Neural progenitor cell (in vitro differentiated cells): ENCODE measurements at regions not wholly inside any gene's neighbourhood (a gene's known extent, or its start where the extent isn't known, plus 50 kb on each side); places are given as distances from the start of the nearest gene placed in this dataset.
A peak's percentile ranks its signal among the peaks of the same experiment; 100 is the strongest.

Experiments
- DNase-seq: peaks from one replicate; pipeline ENCODE4 v3.0.0-alpha.2; 2016; ENCODE audit warnings: low spot score
- H2AFZ ChIP-seq: fragments of 200-600 bp; sonication (generic); replicated peaks from 2 replicates; pipeline ENCODE4 v1.6.1; 2016; ENCODE audit warnings: antibody characterized with exemption
- H3F3A ChIP-seq: fragments of 200-600 bp; sonication (generic); 2 replicates; pipeline ENCODE4 v1.6.1; 2016; ENCODE audit warnings: antibody characterized with exemption, low read depth
- H3K27ac ChIP-seq: fragments of 200-600 bp; sonication (generic); 2 replicates; pipeline ENCODE4 v1.5.1; 2016; ENCODE audit warnings: mild to moderate bottlenecking
- H3K27me3 ChIP-seq: fragments of 200-600 bp; sonication (generic); 2 replicates; pipeline ENCODE4 v1.6.1; 2016; ENCODE audit warnings: mild to moderate bottlenecking, moderate library complexity
- H3K36me3 ChIP-seq: fragments of 200-600 bp; sonication (generic); 2 replicates; pipeline ENCODE4 v1.5.1; 2016
- H3K4me1 ChIP-seq: fragments of 200-600 bp; sonication (generic); 2 replicates; pipeline ENCODE4 v1.6.1; 2016; ENCODE audit warnings: mixed run types
- H3K4me2 ChIP-seq: fragments of 200-600 bp; sonication (generic); 2 replicates; pipeline ENCODE4 v1.6.1; 2016
- H3K4me3 ChIP-seq: fragments of 200-600 bp; sonication (generic); 2 replicates; pipeline ENCODE4 v1.5.1; 2016
- H3K79me2 ChIP-seq: fragments of 200-600 bp; sonication (generic); 2 replicates; pipeline ENCODE4 v1.6.1; 2016; ENCODE audit warnings: low read depth
- H3K9ac ChIP-seq: fragments of 200-600 bp; sonication (generic); 2 replicates; pipeline ENCODE4 v1.6.1; 2016
- H3K9me3 ChIP-seq: fragments of 200-600 bp; sonication (generic); 2 replicates; pipeline ENCODE4 v1.5.1; 2016; ENCODE audit warnings: low read depth
- H4K20me1 ChIP-seq: fragments of 200-600 bp; sonication (generic); 2 replicates; pipeline ENCODE4 v1.6.1; 2016; ENCODE audit warnings: low read depth
- H3K27ac Mint-ChIP-seq: 3 replicates; pipeline ENCODE4 v1.8.0; 2021; ENCODE audit warnings: mixed read lengths
- H3K27me3 Mint-ChIP-seq: 2 replicates; pipeline ENCODE4 v1.8.0; 2022; ENCODE audit warnings: low read depth, mild to moderate bottlenecking, inconsistent platforms, moderate library complexity, mixed read lengths; ENCODE audit not compliant: insufficient read depth
- H3K36me3 Mint-ChIP-seq: 3 replicates; pipeline ENCODE4 v1.8.0; 2021; ENCODE audit warnings: mixed read lengths
- H3K4me1 Mint-ChIP-seq: 3 replicates; pipeline ENCODE4 v1.8.0; 2021; ENCODE audit warnings: mixed read lengths
- H3K4me3 Mint-ChIP-seq: 3 replicates; pipeline ENCODE4 v1.8.0; 2021; ENCODE audit warnings: mild to moderate bottlenecking, moderate library complexity, mixed read lengths
- H3K9me3 Mint-ChIP-seq: 3 replicates; pipeline ENCODE4 v1.8.0; 2020; ENCODE audit warnings: mixed read lengths
- EZH2 ChIP-seq: fragments of 200-600 bp; sonication (generic); IDR thresholded peaks from 2 replicates; pipeline ENCODE4 v1.6.1; 2017; ENCODE audit warnings: antibody characterized with exemption, mild to moderate bottlenecking, moderate library complexity
- EZH2phosphoT487 ChIP-seq: fragments of 200-600 bp; sonication (generic); IDR thresholded peaks from 2 replicates; pipeline ENCODE4 v1.6.1; 2017; ENCODE audit warnings: antibody characterized with exemption
- TF ChIP-seq, protein P1 (sequence below): fragments of 200-600 bp; sonication (generic); IDR thresholded peaks from 2 replicates; pipeline ENCODE4 v1.5.1; 2017; ENCODE audit warnings: antibody characterized with exemption, mild to moderate bottlenecking

DNA sequence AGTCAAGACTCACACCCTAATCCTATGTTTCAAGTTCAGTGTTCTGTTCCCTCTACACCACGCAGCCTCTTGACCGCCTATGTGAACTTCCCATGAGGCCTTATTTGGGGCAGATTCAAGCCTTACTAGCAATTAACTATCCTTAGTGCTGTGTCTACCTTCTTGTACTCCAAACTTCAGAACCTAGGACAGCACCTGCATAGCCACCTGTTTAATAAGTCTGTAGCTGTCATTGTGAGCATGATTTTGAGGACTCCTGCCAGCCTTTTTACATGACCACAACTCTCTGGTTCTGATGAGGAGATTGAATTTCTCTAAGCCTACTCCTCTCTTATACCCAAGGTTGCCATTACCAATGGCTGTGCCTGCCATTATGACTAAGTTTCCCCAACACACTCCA is 50.8 kb upstream of the PCSK1 start:
- H2AFZ ChIP-seq, result no peak overlapping the region
- no peaks in the 10 kb centered on the region for H3F3A ChIP-seq
- Mint-ChIP-seq H3K27me3 (peaks cover 2% of the 10 kb centered on the region), H3K27ac (no peak overlapping the region), H3K4me3 (no peak overlapping the region), H3K4me1 (no peaks in the 10 kb centered on the region), H3K36me3 (no peaks in the 10 kb centered on the region), H3K9me3 (no peaks in the 10 kb centered on the region)
- H3K9ac ChIP-seq, result no peak overlapping the region
- TF ChIP-seq, protein P1, sequence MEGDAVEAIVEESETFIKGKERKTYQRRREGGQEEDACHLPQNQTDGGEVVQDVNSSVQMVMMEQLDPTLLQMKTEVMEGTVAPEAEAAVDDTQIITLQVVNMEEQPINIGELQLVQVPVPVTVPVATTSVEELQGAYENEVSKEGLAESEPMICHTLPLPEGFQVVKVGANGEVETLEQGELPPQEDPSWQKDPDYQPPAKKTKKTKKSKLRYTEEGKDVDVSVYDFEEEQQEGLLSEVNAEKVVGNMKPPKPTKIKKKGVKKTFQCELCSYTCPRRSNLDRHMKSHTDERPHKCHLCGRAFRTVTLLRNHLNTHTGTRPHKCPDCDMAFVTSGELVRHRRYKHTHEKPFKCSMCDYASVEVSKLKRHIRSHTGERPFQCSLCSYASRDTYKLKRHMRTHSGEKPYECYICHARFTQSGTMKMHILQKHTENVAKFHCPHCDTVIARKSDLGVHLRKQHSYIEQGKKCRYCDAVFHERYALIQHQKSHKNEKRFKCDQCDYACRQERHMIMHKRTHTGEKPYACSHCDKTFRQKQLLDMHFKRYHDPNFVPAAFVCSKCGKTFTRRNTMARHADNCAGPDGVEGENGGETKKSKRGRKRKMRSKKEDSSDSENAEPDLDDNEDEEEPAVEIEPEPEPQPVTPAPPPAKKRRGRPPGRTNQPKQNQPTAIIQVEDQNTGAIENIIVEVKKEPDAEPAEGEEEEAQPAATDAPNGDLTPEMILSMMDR, result no peak
- TF ChIP-seq EZH2phosphoT487 (no peak), EZH2 (no peak)
- no peak overlapping the region for H3K27ac ChIP-seq
- H3K4me1 ChIP-seq, result no peaks in the 10 kb centered on the region
- no peaks in the 10 kb centered on the region for H3K36me3 ChIP-seq
- H3K4me2 ChIP-seq, result no peak overlapping the region
- no peaks in the 10 kb centered on the region for H3K79me2 ChIP-seq
- no peaks in the 10 kb centered on the region for H4K20me1 ChIP-seq
- peak; percentile 71 for DNase-seq
- H3K9me3 ChIP-seq, result no peaks in the 10 kb centered on the region
- H3K4me3 ChIP-seq, result no peak overlapping the region
- no peaks in the 10 kb centered on the region for H3K27me3 ChIP-seq

DNA sequence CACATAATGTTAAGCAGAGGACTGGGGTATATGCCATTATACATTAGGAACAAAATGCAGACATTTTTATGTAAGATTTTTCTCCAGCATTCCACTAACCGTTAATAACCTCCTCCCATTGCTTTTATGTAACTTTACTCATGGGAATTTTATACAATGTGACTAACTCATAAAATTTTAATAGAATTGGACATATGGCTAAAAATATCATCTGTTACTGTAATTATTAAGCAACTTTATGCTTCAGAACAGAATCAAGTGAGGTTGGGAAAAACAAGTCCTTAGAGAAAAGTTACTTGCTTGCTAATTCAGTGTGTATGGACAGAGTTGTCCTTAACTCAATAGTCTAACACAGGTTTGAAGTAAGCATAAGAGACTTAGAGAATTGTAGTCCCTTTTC is 54.8 kb upstream of the PCSK1 start:
- Histone ChIP-seq H3K27ac (no peak overlapping the region), H3K27me3 (no peaks in the 10 kb centered on the region), H3K9me3 (no peaks in the 10 kb centered on the region), H3K9ac (no peak overlapping the region), H3K4me3 (no peak overlapping the region), H3F3A (no peaks in the 10 kb centered on the region), H3K4me2 (no peak overlapping the region), H3K79me2 (no peaks in the 10 kb centered on the region), H3K36me3 (no peaks in the 10 kb centered on the region), H2AFZ (no peak overlapping the region), H3K4me1 (no peaks in the 10 kb centered on the region), H4K20me1 (no peaks in the 10 kb centered on the region)
- H3K27me3 Mint-ChIP-seq, result peaks cover 2% of the 10 kb centered on the region
- H3K4me1 Mint-ChIP-seq, result no peaks in the 10 kb centered on the region
- no peaks in the 10 kb centered on the region for H3K9me3 Mint-ChIP-seq
- H3K36me3 Mint-ChIP-seq, result no peaks in the 10 kb centered on the region
- no peak overlapping the region for H3K4me3 Mint-ChIP-seq
- no peak for TF ChIP-seq EZH2phosphoT487
- TF ChIP-seq, protein P1, result no peak
- no peak overlapping the region for H3K27ac Mint-ChIP-seq
- DNase-seq, result no peak

DNA sequence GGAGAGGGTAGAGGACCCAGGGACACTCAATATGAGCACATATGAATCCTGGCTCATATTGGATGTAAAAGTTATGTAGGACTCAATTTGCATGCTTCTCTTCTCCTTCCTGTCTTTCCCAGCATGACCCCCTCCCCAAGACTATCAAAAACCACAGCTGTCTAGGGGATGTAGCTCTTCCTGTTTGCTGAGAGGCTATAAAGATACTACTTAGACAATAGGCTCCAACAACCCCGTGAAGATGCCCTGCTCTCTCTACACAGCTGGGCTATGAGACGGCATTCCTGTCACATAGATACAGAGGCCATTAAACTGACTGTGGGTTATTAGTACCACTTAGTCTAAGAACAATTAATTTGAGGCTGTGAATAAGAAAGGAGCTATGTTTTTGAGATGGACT is 56.5 kb upstream of the PCSK1 start:
- no peaks in the 10 kb centered on the region for H3F3A ChIP-seq
- no peak overlapping the region for H3K4me3 Mint-ChIP-seq
- H4K20me1 ChIP-seq, result no peaks in the 10 kb centered on the region
- no peak overlapping the region for H3K27ac ChIP-seq
- no peak overlapping the region for H3K4me3 ChIP-seq
- no peaks in the 10 kb centered on the region for H3K4me1 ChIP-seq
- H3K36me3 ChIP-seq, result no peaks in the 10 kb centered on the region
- H3K4me2 ChIP-seq, result no peak overlapping the region
- no peak overlapping the region for H3K27ac Mint-ChIP-seq
- H3K9me3 ChIP-seq, result no peaks in the 10 kb centered on the region
- H3K4me1 Mint-ChIP-seq, result no peaks in the 10 kb centered on the region
- H3K9me3 Mint-ChIP-seq, result no peaks in the 10 kb centered on the region
- H3K9ac ChIP-seq, result no peak overlapping the region
- no peaks in the 10 kb centered on the region for H3K79me2 ChIP-seq
- H2AFZ ChIP-seq, result no peak overlapping the region
- no peak for DNase-seq
- TF ChIP-seq EZH2 (no peak), EZH2phosphoT487 (no peak)
- TF ChIP-seq, protein P1, result no peak
- no peaks in the 10 kb centered on the region for H3K36me3 Mint-ChIP-seq
- H3K27me3 ChIP-seq, result no peaks in the 10 kb centered on the region
- peaks cover 2% of the 10 kb centered on the region for H3K27me3 Mint-ChIP-seq
